Mesenchymal stem cell (in vitro differentiated cells and primary cell): ENCODE measurements at regions not wholly inside any gene's neighbourhood (a gene's known extent, or its start where the extent isn't known, plus 50 kb on each side); places are given as distances from the start of the nearest gene placed in this dataset.

Source experiments
- DNase-seq: peaks from one replicate; pipeline ENCODE4 v3.0.0-alpha.2; 2013
- H2AFZ ChIP-seq: one replicate; pipeline ENCODE4 v1.6.1; 2013; ENCODE audit warnings: low read depth, mild to moderate bottlenecking, control low read depth, inconsistent platforms, low read length, moderate library complexity
- H2AK5ac ChIP-seq: 2 replicates; pipeline ENCODE4 v1.6.1; 2013; ENCODE audit warnings: low read length, moderate library complexity, mild to moderate bottlenecking, inconsistent platforms; ENCODE audit not compliant: severe bottlenecking
- H2BK120ac ChIP-seq: one replicate; pipeline ENCODE4 v1.6.1; 2013; ENCODE audit warnings: low read depth, mild to moderate bottlenecking, inconsistent platforms, low read length, moderate library complexity
- H2BK12ac ChIP-seq, 2 experiments: one replicate each; pipeline ENCODE4 v1.6.1; 2013; ENCODE audit warnings: inconsistent platforms in 2 of 2, low read length in 2 of 2, mild to moderate bottlenecking in 2 of 2, moderate library complexity in 2 of 2, control low read depth in 1 of 2
- H2BK15ac ChIP-seq: one replicate; pipeline ENCODE4 v1.6.1; 2013; ENCODE audit warnings: mild to moderate bottlenecking, low read depth, inconsistent platforms; ENCODE audit not compliant: poor library complexity, severe bottlenecking
- H2BK5ac ChIP-seq: 2 replicates; pipeline ENCODE4 v1.6.1; 2013; ENCODE audit warnings: low read depth, mild to moderate bottlenecking, low read length, control low read depth, inconsistent platforms; ENCODE audit not compliant: poor library complexity, severe bottlenecking
- H3K14ac ChIP-seq, 2 experiments: one replicate each; pipeline ENCODE4 v1.6.1; 2013; ENCODE audit warnings: inconsistent platforms in 2 of 2, low read length in 2 of 2, control low read depth in 1 of 2, mild to moderate bottlenecking in 1 of 2, moderate library complexity in 1 of 2
- H3K18ac ChIP-seq, 2 experiments: one replicate each; pipeline ENCODE4 v1.6.1; 2013; ENCODE audit warnings: inconsistent platforms in 2 of 2, low read length in 2 of 2, control low read depth in 1 of 2, low read depth in 1 of 2, mild to moderate bottlenecking in 1 of 2
- H3K23ac ChIP-seq, 2 experiments: one replicate each; pipeline ENCODE4 v1.6.1; 2013; ENCODE audit warnings: inconsistent platforms in 2 of 2, low read length in 2 of 2, mild to moderate bottlenecking in 2 of 2, moderate library complexity in 2 of 2, control low read depth in 1 of 2
- H3K27ac ChIP-seq: 2 replicates; pipeline ENCODE4 v1.5.1; 2013; ENCODE audit warnings: mild to moderate bottlenecking, moderate library complexity, low read length, control low read depth, inconsistent platforms; ENCODE audit not compliant: poor library complexity, severe bottlenecking
- H3K27me3 ChIP-seq, 2 experiments: 2 replicates each; pipeline versions ENCODE4 v1.6.1 to v1.7.0; 2013; ENCODE audit warnings: low read length in 2 of 2, mild to moderate bottlenecking in 2 of 2, moderate library complexity in 2 of 2, control low read depth in 1 of 2, inconsistent platforms in 1 of 2; ENCODE audit not compliant: control insufficient read depth in 1 of 2, insufficient read depth in 1 of 2
- H3K36me3 ChIP-seq, 2 experiments: 2 replicates each; pipeline versions ENCODE4 v1.6.1 to v1.7.0; 2013; ENCODE audit warnings: low read length in 2 of 2, control low read depth in 1 of 2, inconsistent platforms in 1 of 2, low read depth in 1 of 2, mild to moderate bottlenecking in 1 of 2; ENCODE audit not compliant: insufficient read depth in 2 of 2, control insufficient read depth in 1 of 2
- H3K4ac ChIP-seq, 2 experiments: one replicate each; pipeline ENCODE4 v1.6.1; 2013; ENCODE audit warnings: inconsistent platforms in 2 of 2, low read length in 2 of 2, mild to moderate bottlenecking in 2 of 2, moderate library complexity in 2 of 2, control low read depth in 1 of 2, low read depth in 1 of 2
- H3K4me1 ChIP-seq: 2 replicates; pipeline ENCODE4 v1.6.1; 2013; ENCODE audit warnings: low read depth, low read length, control low read depth; ENCODE audit not compliant: control insufficient read depth, insufficient read depth
- H3K4me2 ChIP-seq: 2 replicates; pipeline ENCODE4 v1.6.1; 2013; ENCODE audit warnings: low read length, mild to moderate bottlenecking, inconsistent platforms; ENCODE audit not compliant: poor library complexity, severe bottlenecking
- H3K4me3 ChIP-seq, 2 experiments: 2 replicates each; pipeline versions ENCODE4 v1.5.1 to v1.7.0; 2013; ENCODE audit warnings: low read length in 2 of 2, mild to moderate bottlenecking in 2 of 2, control low read depth in 1 of 2, low read depth in 1 of 2; ENCODE audit not compliant: insufficient read depth in 1 of 2
- H3K79me1 ChIP-seq: replicated peaks from 2 replicates; pipeline ENCODE4 v1.6.1; 2013; ENCODE audit warnings: mild to moderate bottlenecking, control low read depth, low read length, inconsistent platforms; ENCODE audit not compliant: poor library complexity, severe bottlenecking
- H3K9ac ChIP-seq: 2 replicates; pipeline ENCODE4 v1.7.0; 2013; ENCODE audit warnings: mild to moderate bottlenecking, low read length, moderate library complexity
- H3K9me3 ChIP-seq: 2 replicates; pipeline ENCODE4 v1.7.0; 2013; ENCODE audit warnings: mild to moderate bottlenecking, low read length; ENCODE audit not compliant: control insufficient read depth
- H4K8ac ChIP-seq: one replicate; pipeline ENCODE4 v1.6.1; 2013; ENCODE audit warnings: inconsistent platforms, mild to moderate bottlenecking, low read length, moderate library complexity
- H4K91ac ChIP-seq: one replicate; pipeline ENCODE4 v1.6.1; 2013; ENCODE audit warnings: mild to moderate bottlenecking, low read length, inconsistent platforms
- WGBS: methylation state at CpG from one replicate; pipeline ENCODE4 v1.1.7; 2013; ENCODE audit warnings: mixed read lengths; 5-methylcytosine and 5-hydroxymethylcytosine counted together

GRCh38 chrX:45743081-45743533 is 542.4 kb upstream of the DIPK2B start:
- H4K8ac ChIP-seq, result peak overlapping the region; percentile 64
- H2BK5ac ChIP-seq, result no peak overlapping the region
- 70% methylated on average over 5 of the region's 5 CpGs for WGBS

GRCh38 chrX:45740291-45740690 is 539.6 kb upstream of the DIPK2B start:
- no peak overlapping the region for H3K18ac ChIP-seq
- no peak overlapping the region for H3K23ac ChIP-seq
- H2AFZ ChIP-seq, result no peak overlapping the region
- H2BK5ac ChIP-seq, result no peak overlapping the region
- no peaks in the 10 kb centered on the region for H3K4me1 ChIP-seq
- no peak overlapping the region for H3K27ac ChIP-seq
- DNase-seq, result no peak
- H2BK15ac ChIP-seq, result no peak overlapping the region
- H4K91ac ChIP-seq, result no peak overlapping the region
- H4K8ac ChIP-seq, result no peak overlapping the region
- H3K4me2 ChIP-seq, result no peak overlapping the region
- H3K9me3 ChIP-seq, result no peaks in the 10 kb centered on the region
- no peak overlapping the region for H2BK120ac ChIP-seq
- H3K14ac ChIP-seq, result no peak overlapping the region
- H2BK12ac ChIP-seq, result no peak overlapping the region
- H3K79me1 ChIP-seq, result no peaks in the 10 kb centered on the region
- WGBS, result no CpG with 5 or more reads among the region's 3 CpGs
- no peak overlapping the region for H3K4ac ChIP-seq
- no peaks in the 10 kb centered on the region for H3K27me3 ChIP-seq
- H2AK5ac ChIP-seq, result no peak overlapping the region
- peaks cover 5 to 17% of the 10 kb centered on the region in 2 experiments for H3K36me3 ChIP-seq
- H3K4me3 ChIP-seq, result no peak overlapping the region
- H3K9ac ChIP-seq, result peak overlapping the region; percentile 19

More at GRCh38 chrX:45743081-45743533, 542.4 kb upstream of the DIPK2B start:
- H4K91ac ChIP-seq, result no peak overlapping the region
- H3K14ac ChIP-seq, result no peak overlapping the region
- no peak overlapping the region for H2AFZ ChIP-seq
- H3K18ac ChIP-seq, result peak overlapping the region in 1 of 2 experiments; percentile 2
- no peak overlapping the region for H3K4ac ChIP-seq
- no peak overlapping the region for H3K4me3 ChIP-seq
- peak; percentile 70 for DNase-seq
- H3K4me1 ChIP-seq, result no peaks in the 10 kb centered on the region
- no peaks in the 10 kb centered on the region for H3K79me1 ChIP-seq
- H3K27ac ChIP-seq, result peak overlapping the region; percentile 68
- H2BK12ac ChIP-seq, result no peak overlapping the region
- no peaks in the 10 kb centered on the region for H3K27me3 ChIP-seq
- H3K9me3 ChIP-seq, result no peaks in the 10 kb centered on the region
- H2AK5ac ChIP-seq, result no peak overlapping the region
- H3K36me3 ChIP-seq, result peaks cover 5 to 45% of the 10 kb centered on the region in 2 experiments
- H2BK15ac ChIP-seq, result no peak overlapping the region
- H3K9ac ChIP-seq, result peak overlapping the region; percentile 75
- H2BK120ac ChIP-seq, result no peak overlapping the region
- no peak overlapping the region for H3K23ac ChIP-seq
- no peak overlapping the region for H3K4me2 ChIP-seq

DNA sequence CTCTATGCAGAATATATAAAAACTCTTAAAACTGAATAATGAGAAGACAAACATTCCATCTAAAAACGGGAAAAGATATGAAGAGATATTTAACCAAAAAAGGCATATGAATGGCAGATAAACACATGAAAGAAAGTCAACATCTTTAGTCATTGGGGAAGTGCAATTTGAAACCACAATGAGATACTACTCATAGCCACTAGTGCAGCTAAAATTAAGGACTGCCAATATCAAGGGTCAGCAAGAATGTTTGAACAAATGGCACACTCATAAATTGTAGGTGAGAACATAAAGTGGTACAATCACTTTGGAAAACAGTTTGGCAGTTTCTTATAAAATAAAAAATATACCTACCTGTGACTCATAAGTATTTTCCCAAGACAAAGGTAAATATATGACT is 534.9 kb upstream of the DIPK2B start:
- WGBS, result no CpG with 5 or more reads among the region's 1 CpG

GRCh38 chrX:45731448-45731847 is 530.8 kb upstream of the DIPK2B start:
- H3K27me3 ChIP-seq, result peaks cover 0 to 32% of the 10 kb centered on the region in 2 experiments
- H3K79me1 ChIP-seq, result no peaks in the 10 kb centered on the region
- H2BK15ac ChIP-seq, result no peak overlapping the region
- H3K4ac ChIP-seq, result no peak overlapping the region
- H3K36me3 ChIP-seq, result no peaks in the 10 kb centered on the region
- H3K9ac ChIP-seq, result no peak overlapping the region
- no peak overlapping the region for H4K8ac ChIP-seq
- H3K9me3 ChIP-seq, result no peaks in the 10 kb centered on the region
- no peak overlapping the region for H2BK12ac ChIP-seq
- no peak overlapping the region for H3K4me2 ChIP-seq
- no peak overlapping the region for H3K18ac ChIP-seq
- no peak for DNase-seq
- no peak overlapping the region for H3K27ac ChIP-seq
- H2BK120ac ChIP-seq, result no peak overlapping the region
- no peak overlapping the region for H2AK5ac ChIP-seq
- no peak overlapping the region for H3K4me3 ChIP-seq
- H3K23ac ChIP-seq, result no peak overlapping the region
- no peak overlapping the region for H2BK5ac ChIP-seq
- H4K91ac ChIP-seq, result no peak overlapping the region
- WGBS, result 89% methylated on average over 8 of the region's 10 CpGs
- no peak overlapping the region for H3K14ac ChIP-seq
- H2AFZ ChIP-seq, result no peak overlapping the region
- H3K4me1 ChIP-seq, result no peaks in the 10 kb centered on the region

More for the DNA sequence above, 534.9 kb upstream of the DIPK2B start:
- H3K9me3 ChIP-seq, result no peaks in the 10 kb centered on the region
- no peak overlapping the region for H3K4me3 ChIP-seq
- H2AFZ ChIP-seq, result no peak overlapping the region
- H2BK5ac ChIP-seq, result no peak overlapping the region
- no peaks in the 10 kb centered on the region for H3K36me3 ChIP-seq
- H3K18ac ChIP-seq, result no peak overlapping the region
- peaks cover 0 to 9% of the 10 kb centered on the region in 2 experiments for H3K27me3 ChIP-seq
- DNase-seq, result no peak
- H3K4ac ChIP-seq, result no peak overlapping the region
- H2BK12ac ChIP-seq, result no peak overlapping the region
- no peaks in the 10 kb centered on the region for H3K79me1 ChIP-seq
- H2BK120ac ChIP-seq, result no peak overlapping the region
- no peak overlapping the region for H2AK5ac ChIP-seq
- H2BK15ac ChIP-seq, result no peak overlapping the region
- H3K9ac ChIP-seq, result no peak overlapping the region
- H3K4me1 ChIP-seq, result no peaks in the 10 kb centered on the region
- H3K27ac ChIP-seq, result no peak overlapping the region
- no peak overlapping the region for H4K91ac ChIP-seq
- H4K8ac ChIP-seq, result no peak overlapping the region
- H3K14ac ChIP-seq, result no peak overlapping the region
- no peak overlapping the region for H3K4me2 ChIP-seq
- no peak overlapping the region for H3K23ac ChIP-seq
